A673 (cell line): ENCODE measurements at regions not wholly inside any gene's neighbourhood (a gene's known extent, or its start where the extent isn't known, plus 50 kb on each side); places are given as distances from the start of the nearest gene placed in this dataset.

Experiments used
- BruUV-seq: library from RNA; stranded (reverse); fragments of 400-500 nt; replicated peaks from 2 replicates; lab custom pipeline; 2021; lab: Mats Ljungman, UMichigan
- CTCF ChIA-PET: fragments of 300-600 bp; sonication (Branson Sonifier 250); formaldehyde crosslinking; loops from one replicate; lab custom pipeline; 2022; ENCODE audit warnings: antibody characterized with exemption; lab: Charles Lee
- POLR2A ChIA-PET: fragments of 300-600 bp; sonication (Branson Sonifier 250); formaldehyde crosslinking; loops from one replicate; lab custom pipeline; 2022; ENCODE audit warnings: antibody characterized with exemption; ENCODE audit not compliant: low non-redundant PET; lab: Charles Lee
- DNase-seq: peaks from one replicate; pipeline ENCODE4 v3.0.0-alpha.2; 2015; ENCODE audit warnings: low spot score
- H3K27ac ChIP-seq: fragments of 200-600 bp; sonication (generic); 2 replicates; pipeline ENCODE4 v1.5.1; 2016; ENCODE audit warnings: mixed run types, low read depth, mild to moderate bottlenecking, mixed read lengths, antibody characterized with exemption, low read length; ENCODE audit not compliant: poor library complexity, severe bottlenecking
- H3K27me3 ChIP-seq: fragments of 200-600 bp; sonication (generic); replicated peaks from 2 replicates; pipeline ENCODE4 v1.6.1; 2017; ENCODE audit warnings: mixed run types, low read depth, mild to moderate bottlenecking, mixed read lengths, antibody characterized with exemption, low read length; ENCODE audit not compliant: insufficient read depth, poor library complexity
- H3K36me3 ChIP-seq: fragments of 200-600 bp; sonication (generic); 2 replicates; pipeline ENCODE4 v1.6.1; 2016; ENCODE audit warnings: mixed run types, mild to moderate bottlenecking, mixed read lengths, antibody characterized with exemption, low read length; ENCODE audit not compliant: insufficient read depth, poor library complexity, severe bottlenecking
- H3K4me1 ChIP-seq: fragments of 200-600 bp; sonication (generic); 2 replicates; pipeline ENCODE4 v1.6.1; 2017; ENCODE audit warnings: mixed run types, mild to moderate bottlenecking, mixed read lengths, antibody characterized with exemption, low read length; ENCODE audit not compliant: insufficient read depth, poor library complexity, severe bottlenecking
- H3K4me3 ChIP-seq: fragments of 200-600 bp; sonication (generic); 2 replicates; pipeline ENCODE4 v1.5.1; 2016; ENCODE audit warnings: low read depth, mixed run types, mild to moderate bottlenecking, mixed read lengths, low read length; ENCODE audit not compliant: poor library complexity, severe bottlenecking
- H3K9me3 ChIP-seq: fragments of 200-600 bp; sonication (generic); 2 replicates; pipeline ENCODE4 v1.6.1; 2016; ENCODE audit warnings: mixed run types, low read depth, mild to moderate bottlenecking, mixed read lengths, antibody characterized with exemption, low read length; ENCODE audit not compliant: poor library complexity, severe bottlenecking
- CTCF ChIP-seq: fragments of 300-800, 200-600 bp; sonication (generic); conservative IDR thresholded peaks from 2 replicates; pipeline ENCODE4 v1.5.1; 2017; ENCODE audit warnings: low read depth, mild to moderate bottlenecking, antibody characterized with exemption, low read length, moderate library complexity, mixed read lengths
- EZH2 ChIP-seq: fragments of 200-600 bp; sonication (generic); IDR thresholded peaks from 2 replicates; pipeline ENCODE4 v1.6.1; 2017; ENCODE audit warnings: borderline replicate concordance, low read depth, mild to moderate bottlenecking, mixed read lengths, antibody characterized with exemption, low read length; ENCODE audit not compliant: poor library complexity, severe bottlenecking
- intact Hi-C: fragments of 100-400 bp; cut with micrococcal nuclease; formaldehyde crosslinking; loops from one replicate; pipeline ENCODE4 v1.10.0; 2022; ENCODE audit not compliant: unreplicated experiment

- ChIA-PET POLR2A (no interaction called here), CTCF (interaction anchor here (0.7 kb wide), 1 partner anchor 50 kb away, joined by 3 read pairs; no protein-coding TSS in a partner anchor)
- intact Hi-C loops = no loop called here
- no peak for TF ChIP-seq CTCF
- TF ChIP-seq EZH2 = no peak
- no peak overlapping the region for H3K4me3 ChIP-seq
- DNase-seq = no peak
- H3K36me3 ChIP-seq = no peaks in the 10 kb centered on the region
- BruUV-seq = no TSS peak
- H3K27ac ChIP-seq = no peak overlapping the region
- no peaks in the 10 kb centered on the region for H3K4me1 ChIP-seq
- no peaks in the 10 kb centered on the region for H3K9me3 ChIP-seq
- no peaks in the 10 kb centered on the region for H3K27me3 ChIP-seq
These were observed 482.5 kb downstream of the C6orf118 start for GRCh38 chr6:164826831-164827468.

- H3K27ac ChIP-seq = no peak overlapping the region
- CTCF ChIA-PET = no interaction called here
- no peaks in the 10 kb centered on the region for H3K9me3 ChIP-seq
- intact Hi-C loops = no loop called here
- POLR2A ChIA-PET = no interaction called here
- TF ChIP-seq CTCF (no peak), EZH2 (no peak)
- no peak for DNase-seq
- no peak overlapping the region for H3K4me3 ChIP-seq
- H3K4me1 ChIP-seq = no peaks in the 10 kb centered on the region
- H3K36me3 ChIP-seq = no peaks in the 10 kb centered on the region
- no peaks in the 10 kb centered on the region for H3K27me3 ChIP-seq
- no TSS peak for BruUV-seq
These were observed 484.0 kb downstream of the C6orf118 start for GRCh38 chr6:164825386-164825785.

- no peak overlapping the region for H3K27ac ChIP-seq
- H3K4me3 ChIP-seq = no peak overlapping the region
- no peaks in the 10 kb centered on the region for H3K36me3 ChIP-seq
- intact Hi-C loops = no loop called here
- H3K9me3 ChIP-seq = peaks cover 26% of the 10 kb centered on the region
- POLR2A ChIA-PET = no interaction called here
- no peaks in the 10 kb centered on the region for H3K27me3 ChIP-seq
- H3K4me1 ChIP-seq = no peaks in the 10 kb centered on the region
- no TSS peak for BruUV-seq
- CTCF ChIA-PET = no interaction called here
- DNase-seq = no peak
- TF ChIP-seq EZH2 = no peak
- no peak for TF ChIP-seq CTCF
These were observed 491.7 kb downstream of the C6orf118 start for GRCh38 chr6:164817662-164818061.
